ENCODE measurements at regions not wholly inside any gene's neighbourhood (a gene's known extent, or its start where the extent isn't known, plus 50 kb on each side); places are given as distances from the start of the nearest gene placed in this dataset.
"Not testable (repeated sequence)": the region's sequence is repeated elsewhere in the genome, so short reads cannot be mapped to it uniquely, and the experiment has no call there.

- Histone ChIP-seq H3K4me1 (ENCODE audit: control insufficient read depth in 1 of 2, insufficient read depth in 1 of 2, low read depth in 1 of 2, low read length in 1 of 2) (no peaks in the 10 kb centered on the region), H3K27ac (no peak overlapping the region), H3K27me3 (no peaks in the 10 kb centered on the region), H3K9me3 (no peaks in the 10 kb centered on the region), H3K36me3 (no peaks in the 10 kb centered on the region), H3K4me3 (ENCODE audit: low read depth in 1 of 2, low read length in 1 of 2) (no peak overlapping the region)
- TF ChIP-seq CTCF (IDR thresholded peaks at IDR 0.05): no peak
Measured at GRCh38 chr2:123652320-123652719, 372.8 kb upstream of the CNTNAP5 start.

- H3K4me1 ChIP-seq (ENCODE audit: control insufficient read depth in 1 of 2, insufficient read depth in 1 of 2, low read depth in 1 of 2, low read length in 1 of 2): no peaks in the 10 kb centered on the region
- H3K36me3 ChIP-seq: no peaks in the 10 kb centered on the region
- no peak overlapping the region for H3K27ac ChIP-seq
- H3K27me3 ChIP-seq: no peaks in the 10 kb centered on the region
- no peak for TF ChIP-seq CTCF (IDR thresholded peaks at IDR 0.05)
- H3K4me3 ChIP-seq (ENCODE audit: low read depth in 1 of 2, low read length in 1 of 2): no peak overlapping the region
- no peaks in the 10 kb centered on the region for H3K9me3 ChIP-seq
Measured at GRCh38 chr2:123656590-123656989, 368.5 kb upstream of the CNTNAP5 start.

GRCh38 chr2:123659120-123659519, 366.0 kb upstream of the CNTNAP5 start:
- TF ChIP-seq CTCF (IDR thresholded peaks at IDR 0.05): no peak
- Histone ChIP-seq H3K4me1 (ENCODE audit: control insufficient read depth in 1 of 2, insufficient read depth in 1 of 2, low read depth in 1 of 2, low read length in 1 of 2) (no peaks in the 10 kb centered on the region), H3K9me3 (no peaks in the 10 kb centered on the region), H3K36me3 (no peaks in the 10 kb centered on the region), H3K27ac (no peak overlapping the region), H3K4me3 (ENCODE audit: low read depth in 1 of 2, low read length in 1 of 2) (no peak overlapping the region), H3K27me3 (no peaks in the 10 kb centered on the region)

- Histone ChIP-seq H3K4me3 (ENCODE audit: low read depth in 1 of 2, low read length in 1 of 2) (no peak overlapping the region), H3K4me1 (ENCODE audit: control insufficient read depth in 1 of 2, insufficient read depth in 1 of 2, low read depth in 1 of 2, low read length in 1 of 2) (no peaks in the 10 kb centered on the region), H3K36me3 (no peaks in the 10 kb centered on the region), H3K27me3 (no peaks in the 10 kb centered on the region), H3K27ac (no peak overlapping the region), H3K9me3 (no peaks in the 10 kb centered on the region)
- TF ChIP-seq CTCF (IDR thresholded peaks at IDR 0.05): no peak
Measured at GRCh38 chr2:123670286-123670685, 354.8 kb upstream of the CNTNAP5 start.

GRCh38 chr2:123683797-123684196, 341.3 kb upstream of the CNTNAP5 start:
- H3K4me1 ChIP-seq (ENCODE audit: control insufficient read depth in 1 of 2, insufficient read depth in 1 of 2, low read depth in 1 of 2, low read length in 1 of 2); H3K27ac ChIP-seq; H3K36me3 ChIP-seq; H3K27me3 ChIP-seq; H3K4me3 ChIP-seq (ENCODE audit: low read depth in 1 of 2, low read length in 1 of 2); H3K9me3 ChIP-seq: not testable (repeated sequence)

GRCh38 chr2:123687064-123687463, 338.0 kb upstream of the CNTNAP5 start:
- Histone ChIP-seq H3K27me3 (no peaks in the 10 kb centered on the region), H3K36me3 (no peaks in the 10 kb centered on the region), H3K27ac (no peak overlapping the region), H3K4me3 (ENCODE audit: low read depth in 1 of 2, low read length in 1 of 2) (no peak overlapping the region), H3K9me3 (no peaks in the 10 kb centered on the region), H3K4me1 (ENCODE audit: control insufficient read depth in 1 of 2, insufficient read depth in 1 of 2, low read depth in 1 of 2, low read length in 1 of 2) (no peaks in the 10 kb centered on the region)
- no peak for TF ChIP-seq CTCF (IDR thresholded peaks at IDR 0.05)
